ENCODE measurements at regions not wholly inside any gene's neighbourhood (a gene's known extent, or its start where the extent isn't known, plus 50 kb on each side); places are given as distances from the start of the nearest gene placed in this dataset.

- no peak for TF ChIP-seq CTCF (conservative IDR thresholded peaks at IDR 0.05; ENCODE audit: low read depth, low read length)
- no peak overlapping the region for H3K4me3 ChIP-seq (ENCODE audit: low read depth, low read length)
- DNase-seq (ENCODE audit: low read depth): no peak
Observed at GRCh38 chr3:180743813-180744590, 64.7 kb upstream of the CCDC39 start.

- no peak for DNase-seq (ENCODE audit: low read depth)
- H3K4me3 ChIP-seq (ENCODE audit: low read depth, low read length): no peak overlapping the region
- TF ChIP-seq CTCF (conservative IDR thresholded peaks at IDR 0.05; ENCODE audit: low read depth, low read length): no peak
Observed at GRCh38 chr3:180747805-180748361, 68.6 kb upstream of the CCDC39 start.

GRCh38 chr3:180749322-180749721 is 70.0 kb upstream of the CCDC39 start:
- no peak for TF ChIP-seq CTCF (conservative IDR thresholded peaks at IDR 0.05; ENCODE audit: low read depth, low read length)
- H3K4me3 ChIP-seq (ENCODE audit: low read depth, low read length): no peak overlapping the region
- no peak for DNase-seq (ENCODE audit: low read depth)

- no peak overlapping the region for H3K4me3 ChIP-seq (ENCODE audit: low read depth, low read length)
- no peak for DNase-seq (ENCODE audit: low read depth)
- TF ChIP-seq CTCF (conservative IDR thresholded peaks at IDR 0.05; ENCODE audit: low read depth, low read length): no peak
Observed at GRCh38 chr3:180749796-180750195, 70.5 kb upstream of the CCDC39 start.

- no peak for TF ChIP-seq CTCF (conservative IDR thresholded peaks at IDR 0.05; ENCODE audit: low read depth, low read length)
- no peak for DNase-seq (ENCODE audit: low read depth)
- no peak overlapping the region for H3K4me3 ChIP-seq (ENCODE audit: low read depth, low read length)
Observed at GRCh38 chr3:180755556-180755955, 76.3 kb upstream of the CCDC39 start.

- no peak for TF ChIP-seq CTCF (conservative IDR thresholded peaks at IDR 0.05; ENCODE audit: low read depth, low read length)
- DNase-seq (ENCODE audit: low read depth): no peak
- no peak overlapping the region for H3K4me3 ChIP-seq (ENCODE audit: low read depth, low read length)
Observed at GRCh38 chr3:180762866-180763265, 83.6 kb upstream of the CCDC39 start.

- DNase-seq (ENCODE audit: low read depth): no peak
- TF ChIP-seq CTCF (conservative IDR thresholded peaks at IDR 0.05; ENCODE audit: low read depth, low read length): no peak
- no peak overlapping the region for H3K4me3 ChIP-seq (ENCODE audit: low read depth, low read length)
Observed at GRCh38 chr3:180764481-180764880, 85.2 kb upstream of the CCDC39 start.

Measured in epithelial cell of proximal tubule (primary cell).